ENCODE measurements at regions not wholly inside any gene's neighbourhood (a gene's known extent, or its start where the extent isn't known, plus 50 kb on each side); places are given as distances from the start of the nearest gene placed in this dataset.
"Not testable (repeated sequence)": the region's sequence is repeated elsewhere in the genome, so short reads cannot be mapped to it uniquely, and the experiment has no call there.

GRCh38 chr2:236981701-236982485, 103.8 kb upstream of the COPS8 start:
- no peak for DNase-seq

GRCh38 chr2:236982693-236983455, 102.8 kb upstream of the COPS8 start:
- DNase-seq = no peak

- no peak for DNase-seq
Observed at GRCh38 chr2:236984046-236984445, 101.6 kb upstream of the COPS8 start.

- DNase-seq = no peak
Observed at GRCh38 chr2:236985761-236986339, 99.8 kb upstream of the COPS8 start.

- peak; percentile 96 for DNase-seq
Observed at GRCh38 chr2:236986524-236987330, 99.0 kb upstream of the COPS8 start.

GRCh38 chr2:236988216-236988615, 97.5 kb upstream of the COPS8 start:
- no peak for DNase-seq

GRCh38 chr2:236988690-236989624, 96.7 kb upstream of the COPS8 start:
- no peak for DNase-seq

- DNase-seq = no peak
Observed at GRCh38 chr2:236990552-236990951, 95.1 kb upstream of the COPS8 start.

GRCh38 chr2:236991874-236992273, 93.8 kb upstream of the COPS8 start:
- no peak for DNase-seq

- no peak for DNase-seq
Observed at GRCh38 chr2:236993286-236993685, 92.4 kb upstream of the COPS8 start.

- no peak for DNase-seq
Observed at GRCh38 chr2:236994361-236994760, 91.3 kb upstream of the COPS8 start.

- peak; percentile 39 for DNase-seq
Observed at GRCh38 chr2:236997069-236997715, 88.5 kb upstream of the COPS8 start.

GRCh38 chr2:236998236-236998635, 87.5 kb upstream of the COPS8 start:
- peak; percentile 78 for DNase-seq

GRCh38 chr2:236998758-236999157, 86.9 kb upstream of the COPS8 start:
- no peak for DNase-seq

GRCh38 chr2:237000481-237000880, 85.2 kb upstream of the COPS8 start:
- DNase-seq = no peak

GRCh38 chr2:237005341-237005740, 80.3 kb upstream of the COPS8 start:
- not testable (repeated sequence) for DNase-seq

- no peak for DNase-seq
Observed at GRCh38 chr2:237011206-237011795, 74.4 kb upstream of the COPS8 start.

GRCh38 chr2:237012004-237012403, 73.7 kb upstream of the COPS8 start:
- no peak for DNase-seq

GRCh38 chr2:237012577-237013267, 73.0 kb upstream of the COPS8 start:
- DNase-seq = no peak

Measured in NCI-H2029 treated with DMSO at 0.1 percent for 48 hours (cell line).